DOHH2 (cell line): ENCODE measurements at regions not wholly inside any gene's neighbourhood (a gene's known extent, or its start where the extent isn't known, plus 50 kb on each side); places are given as distances from the start of the nearest gene placed in this dataset.

ENCODE experiments used
- H3F3A ChIP-seq: fragments of 200-600 bp; sonication (generic), shearing (Covaris generic); 2 replicates; pipeline ENCODE4 v1.6.0; 2016; ENCODE audit warnings: antibody characterized with exemption, mild to moderate bottlenecking; ENCODE audit not compliant: control insufficient read depth, insufficient read depth
- H3K27ac ChIP-seq: fragments of 200-600 bp; sonication (generic); 2 replicates; pipeline ENCODE4 v1.5.1; 2014; ENCODE audit warnings: low read depth, mild to moderate bottlenecking, low read length, moderate library complexity
- H3K27me3 ChIP-seq: fragments of 200-600 bp; sonication (generic); 2 replicates; pipeline ENCODE4 v1.6.1; 2014; ENCODE audit warnings: mild to moderate bottlenecking, low read length, mixed read lengths; ENCODE audit not compliant: control insufficient read depth
- H3K36me3 ChIP-seq: fragments of 200-600 bp; sonication (generic); 2 replicates; pipeline ENCODE4 v1.6.1; 2014; ENCODE audit warnings: mild to moderate bottlenecking, low read length, moderate library complexity, mixed read lengths; ENCODE audit not compliant: control insufficient read depth
- H3K4me1 ChIP-seq: fragments of 200-600 bp; sonication (generic); 2 replicates; pipeline ENCODE4 v1.6.1; 2014; ENCODE audit warnings: mild to moderate bottlenecking, low read length, mixed read lengths; ENCODE audit not compliant: control insufficient read depth
- H3K4me2 ChIP-seq: fragments of 200-600 bp; sonication (generic); 2 replicates; pipeline ENCODE4 v1.6.0; 2014; ENCODE audit warnings: mild to moderate bottlenecking, low read length, moderate library complexity
- H3K4me3 ChIP-seq: fragments of 200-600 bp; sonication (generic); 2 replicates; pipeline ENCODE4 v1.5.1; 2014; ENCODE audit warnings: mild to moderate bottlenecking, low read length, mixed read lengths
- H3K79me2 ChIP-seq: fragments of 200-600 bp; sonication (generic); 2 replicates; pipeline ENCODE4 v1.6.1; 2014; ENCODE audit warnings: mild to moderate bottlenecking, low read length, mixed read lengths; ENCODE audit not compliant: control insufficient read depth
- H3K9me2 ChIP-seq: fragments of 200-600 bp; sonication (generic); replicated peaks from 2 replicates; pipeline ENCODE4 v1.6.1; 2014; ENCODE audit warnings: mild to moderate bottlenecking, low read length, mixed read lengths; ENCODE audit not compliant: control insufficient read depth
- H3K9me3 ChIP-seq: fragments of 200-600 bp; sonication (generic); 2 replicates; pipeline ENCODE4 v1.6.1; 2014; ENCODE audit warnings: antibody characterized with exemption, low read length, mixed read lengths; ENCODE audit not compliant: control insufficient read depth, insufficient read depth
- H4K20me1 ChIP-seq: fragments of 200-600 bp; sonication (generic); 2 replicates; pipeline ENCODE4 v1.6.0; 2014; ENCODE audit warnings: low read depth, mild to moderate bottlenecking, antibody characterized with exemption, low read length, moderate library complexity; ENCODE audit not compliant: control insufficient read depth, insufficient read depth
- CTCF ChIP-seq: fragments of 200-600 bp; sonication (generic); IDR thresholded peaks from one replicate; pipeline ENCODE4 v1.5.1; 2014; ENCODE audit warnings: antibody characterized with exemption, mild to moderate bottlenecking, low read depth, low read length; ENCODE audit not compliant: poor library complexity, severe bottlenecking
- EZH2phosphoT487 ChIP-seq: fragments of 200-600 bp; sonication (generic); IDR thresholded peaks from 2 replicates; pipeline ENCODE4 v1.6.1; 2017; ENCODE audit warnings: borderline replicate concordance, mild to moderate bottlenecking, antibody characterized with exemption, low read length, moderate library complexity, mixed read lengths

DNA sequence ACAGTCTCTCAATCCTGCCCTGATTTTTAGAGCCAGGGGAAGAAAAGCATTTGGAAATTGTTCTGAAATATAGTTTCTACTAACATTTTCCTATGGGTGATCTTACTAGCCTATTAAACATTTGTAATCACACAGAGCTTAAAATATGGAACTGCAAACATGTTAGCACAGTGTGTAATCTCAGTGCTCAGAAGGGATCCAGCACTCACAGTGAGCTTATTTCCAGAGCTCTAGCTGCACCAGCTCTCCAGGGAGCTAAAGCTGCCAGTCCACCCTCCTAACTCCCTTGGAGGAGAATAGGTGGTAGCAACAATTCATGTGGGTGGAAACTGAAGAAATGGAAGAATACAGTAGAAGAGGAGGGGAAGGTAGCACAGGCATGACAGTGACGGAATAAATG, 64.9 kb upstream of the SYT1 start:
- H3K79me2 ChIP-seq: no peaks in the 10 kb centered on the region

DNA sequence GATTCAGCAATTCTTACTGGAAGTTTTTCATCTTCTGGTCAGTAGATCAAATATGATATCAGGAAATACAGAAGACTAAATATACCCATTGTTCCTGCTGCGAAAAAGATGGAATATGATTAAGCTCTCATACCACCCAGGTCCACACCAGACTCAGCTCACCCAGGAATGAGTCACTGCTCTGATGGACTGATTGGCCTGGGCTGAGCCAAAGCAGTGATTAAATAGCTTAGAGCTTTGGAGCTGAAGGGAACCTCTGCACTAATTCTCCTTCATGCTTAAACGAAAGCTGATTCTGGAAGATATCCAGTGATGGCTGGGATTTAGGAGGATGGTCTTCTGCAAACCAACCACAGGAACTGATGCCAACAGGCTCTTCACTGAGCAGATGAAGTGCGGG, 62.0 kb upstream of the SYT1 start:
- Histone ChIP-seq H3K36me3 (no peaks in the 10 kb centered on the region), H3F3A (no peaks in the 10 kb centered on the region), H3K27ac (no peak overlapping the region), H3K79me2 (no peaks in the 10 kb centered on the region), H3K27me3 (no peaks in the 10 kb centered on the region), H3K4me3 (no peak overlapping the region), H3K9me2 (no peaks in the 10 kb centered on the region), H3K9me3 (no peaks in the 10 kb centered on the region; the same call in 1 of the 2 replicates), H3K4me2 (no peak overlapping the region), H3K4me1 (no peaks in the 10 kb centered on the region), H4K20me1 (no peaks in the 10 kb centered on the region)
- TF ChIP-seq CTCF (no peak), EZH2phosphoT487 (no peak)

More for the DNA sequence above, 64.9 kb upstream of the SYT1 start:
- no peaks in the 10 kb centered on the region; the same call in 1 of the 2 replicates for H3K9me3 ChIP-seq
- no peak overlapping the region for H3K4me3 ChIP-seq
- TF ChIP-seq EZH2phosphoT487 (no peak), CTCF (no peak)
- no peaks in the 10 kb centered on the region for H3K36me3 ChIP-seq
- no peaks in the 10 kb centered on the region for H3F3A ChIP-seq
- no peak overlapping the region for H3K4me2 ChIP-seq
- no peaks in the 10 kb centered on the region for H3K27me3 ChIP-seq
- no peaks in the 10 kb centered on the region for H3K4me1 ChIP-seq
- H3K9me2 ChIP-seq: no peaks in the 10 kb centered on the region
- no peaks in the 10 kb centered on the region for H4K20me1 ChIP-seq
- no peak overlapping the region for H3K27ac ChIP-seq

DNA sequence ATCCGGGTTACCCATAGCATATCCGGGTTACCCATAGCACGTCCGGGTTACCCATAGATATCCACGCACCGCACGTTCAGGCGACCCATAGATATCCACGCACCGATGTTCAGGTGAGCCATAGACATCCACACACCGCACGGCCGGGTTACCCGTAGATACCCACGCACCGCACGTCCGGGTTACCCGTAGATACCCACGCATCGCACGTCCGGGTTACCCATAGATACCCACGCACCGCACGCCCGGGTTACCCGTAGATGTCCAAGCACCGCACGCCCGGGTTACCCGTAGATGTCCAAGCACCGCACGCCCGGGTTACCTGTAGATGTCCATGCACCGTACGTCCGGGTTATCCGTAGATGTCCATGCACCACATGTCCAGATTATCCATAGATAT, 60.3 kb upstream of the SYT1 start:
- H3K36me3 ChIP-seq: no peaks in the 10 kb centered on the region
- H3K9me3 ChIP-seq: no peaks in the 10 kb centered on the region; the same call in 1 of the 2 replicates
- no peaks in the 10 kb centered on the region for H4K20me1 ChIP-seq
- H3K79me2 ChIP-seq: no peaks in the 10 kb centered on the region
- no peak overlapping the region for H3K4me2 ChIP-seq
- no peak overlapping the region for H3K4me3 ChIP-seq
- no peaks in the 10 kb centered on the region for H3F3A ChIP-seq
- no peak overlapping the region for H3K27ac ChIP-seq
- no peak for TF ChIP-seq CTCF
- TF ChIP-seq EZH2phosphoT487: no peak
- H3K4me1 ChIP-seq: no peaks in the 10 kb centered on the region
- H3K27me3 ChIP-seq: no peaks in the 10 kb centered on the region
- no peaks in the 10 kb centered on the region for H3K9me2 ChIP-seq
